ENCODE measurements at regions not wholly inside any gene's neighbourhood (a gene's known extent, or its start where the extent isn't known, plus 50 kb on each side); places are given as distances from the start of the nearest gene placed in this dataset.
"Not testable (repeated sequence)": the region's sequence is repeated elsewhere in the genome, so short reads cannot be mapped to it uniquely, and the experiment has no call there.

- not testable (repeated sequence) for DNase-seq
Measured at GRCh38 chr2:128679680-128680079, 361.0 kb upstream of the HS6ST1 start.

DNA sequence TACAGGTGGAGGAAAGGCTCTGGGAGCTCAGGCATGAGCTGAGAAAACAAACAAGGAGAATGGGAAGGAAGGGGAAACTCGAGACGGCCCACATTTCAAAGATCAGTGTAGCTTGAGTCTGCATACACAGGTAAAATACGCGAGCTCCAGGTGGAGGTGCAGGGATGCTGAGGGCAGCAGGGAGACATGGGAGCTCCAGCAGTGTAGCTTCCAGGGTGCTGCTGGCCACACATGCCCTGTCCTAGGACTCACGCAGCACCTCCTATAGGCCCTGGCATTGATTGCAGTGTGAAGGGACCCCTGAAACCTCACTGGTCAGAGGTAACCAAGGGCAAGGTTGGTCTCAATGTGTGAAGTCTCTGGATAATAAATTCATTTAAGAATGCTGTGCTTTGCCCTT, 362.8 kb upstream of the HS6ST1 start:
- DNase-seq: no peak

GRCh38 chr2:128682266-128682665, 363.6 kb upstream of the HS6ST1 start:
- no peak for DNase-seq

DNA sequence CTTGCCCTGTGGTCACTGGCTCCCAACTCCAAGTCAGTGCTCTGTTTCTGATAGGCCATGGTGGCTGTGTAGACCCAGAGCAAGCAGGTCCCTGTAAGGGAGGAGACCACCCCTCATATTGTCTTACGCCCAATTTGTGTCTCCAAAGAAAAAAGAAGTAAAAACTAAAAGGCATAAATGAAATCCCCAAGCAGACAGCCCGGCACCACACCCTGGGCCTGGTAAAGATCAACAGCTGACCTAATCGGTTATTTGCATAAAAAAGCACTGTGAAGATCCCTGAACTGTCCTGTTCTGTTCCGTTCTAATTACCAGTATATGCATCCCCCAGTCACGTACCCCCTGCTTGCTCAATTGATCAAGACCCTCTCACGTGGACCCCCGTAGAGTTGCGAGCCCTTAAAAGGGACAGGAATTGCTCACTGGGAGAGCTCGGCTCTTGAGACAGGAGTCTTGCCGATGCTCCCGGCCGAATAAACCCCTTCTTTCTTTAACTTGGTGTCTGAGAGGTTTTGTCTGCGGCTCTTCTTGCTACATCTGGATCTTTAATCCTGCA, 364.1 kb upstream of the HS6ST1 start:
- DNase-seq: no peak

- DNase-seq: no peak
Measured at GRCh38 chr2:128684523-128684922, 365.9 kb upstream of the HS6ST1 start.

- no peak for DNase-seq
Measured at GRCh38 chr2:128685841-128686496, 367.3 kb upstream of the HS6ST1 start.

DNA sequence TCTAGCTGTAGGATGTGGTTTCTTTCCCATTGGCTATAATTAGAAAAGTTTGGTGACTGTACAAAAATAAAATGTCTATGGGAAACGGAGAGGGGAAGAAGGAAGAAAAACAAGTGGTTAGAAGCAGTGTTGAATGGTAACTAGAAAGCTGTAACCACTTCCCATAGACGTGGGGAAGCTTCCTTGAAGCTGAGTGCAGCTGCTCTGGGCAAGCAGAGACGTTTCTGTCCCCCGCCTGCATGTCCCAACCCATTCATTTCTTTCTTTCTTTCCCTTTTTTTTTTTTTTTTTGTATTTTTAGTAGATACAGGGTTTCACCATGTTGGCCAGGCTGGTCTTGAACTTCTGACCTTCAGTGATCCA, 367.8 kb upstream of the HS6ST1 start:
- no peak for DNase-seq

GRCh38 chr2:128686881-128687555, 368.4 kb upstream of the HS6ST1 start:
- no peak for DNase-seq

DNA sequence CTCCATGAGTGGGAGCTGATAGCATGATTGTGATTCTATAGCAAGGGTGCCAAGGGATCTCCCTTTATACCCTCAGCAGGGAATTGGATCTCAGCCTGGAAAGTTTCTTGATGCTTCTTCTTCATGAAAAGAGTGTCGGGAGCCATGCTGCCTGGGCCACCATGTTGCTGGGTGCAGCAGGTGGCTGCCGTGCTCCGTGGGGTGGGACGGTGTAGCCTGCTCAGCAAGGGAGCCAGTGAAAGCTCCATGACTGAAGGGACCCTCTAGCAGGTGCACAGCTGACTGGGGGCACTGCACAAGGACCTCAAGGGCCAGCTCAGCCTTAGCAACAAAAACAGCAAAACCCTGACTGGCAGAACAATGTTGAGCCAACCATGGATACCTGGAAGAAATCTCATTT, 368.9 kb upstream of the HS6ST1 start:
- DNase-seq: no peak

DNA sequence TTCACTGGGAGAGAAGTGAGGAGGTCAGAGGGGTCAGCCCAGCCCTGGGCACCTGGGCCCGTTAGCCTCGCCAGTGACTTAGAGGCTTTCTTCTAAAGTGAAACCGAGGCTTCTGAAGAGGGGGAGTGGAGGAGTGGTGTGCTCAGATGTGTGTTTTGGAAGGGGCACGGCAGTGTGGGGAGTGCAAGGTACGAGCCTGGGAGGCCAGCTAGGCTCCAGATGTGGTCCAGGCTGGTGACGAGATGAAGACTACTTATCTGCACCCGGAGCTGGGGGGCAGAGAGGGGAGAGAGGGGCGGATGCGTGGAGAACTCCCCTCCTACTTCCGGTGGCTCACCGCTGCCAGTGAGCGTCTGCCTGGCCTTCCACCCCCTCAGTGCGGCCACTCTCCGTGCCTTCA, 371.3 kb upstream of the HS6ST1 start:
- DNase-seq: no peak

GRCh38 chr2:128690431-128690830, 371.8 kb upstream of the HS6ST1 start:
- no peak for DNase-seq

GRCh38 chr2:128690869-128691268, 372.2 kb upstream of the HS6ST1 start:
- DNase-seq: no peak

GRCh38 chr2:128691526-128691925, 372.9 kb upstream of the HS6ST1 start:
- DNase-seq: no peak

- no peak for DNase-seq
Measured at GRCh38 chr2:128692895-128693742, 374.5 kb upstream of the HS6ST1 start.

GRCh38 chr2:128693743-128694029, 375.0 kb upstream of the HS6ST1 start:
- DNase-seq: no peak

DNA sequence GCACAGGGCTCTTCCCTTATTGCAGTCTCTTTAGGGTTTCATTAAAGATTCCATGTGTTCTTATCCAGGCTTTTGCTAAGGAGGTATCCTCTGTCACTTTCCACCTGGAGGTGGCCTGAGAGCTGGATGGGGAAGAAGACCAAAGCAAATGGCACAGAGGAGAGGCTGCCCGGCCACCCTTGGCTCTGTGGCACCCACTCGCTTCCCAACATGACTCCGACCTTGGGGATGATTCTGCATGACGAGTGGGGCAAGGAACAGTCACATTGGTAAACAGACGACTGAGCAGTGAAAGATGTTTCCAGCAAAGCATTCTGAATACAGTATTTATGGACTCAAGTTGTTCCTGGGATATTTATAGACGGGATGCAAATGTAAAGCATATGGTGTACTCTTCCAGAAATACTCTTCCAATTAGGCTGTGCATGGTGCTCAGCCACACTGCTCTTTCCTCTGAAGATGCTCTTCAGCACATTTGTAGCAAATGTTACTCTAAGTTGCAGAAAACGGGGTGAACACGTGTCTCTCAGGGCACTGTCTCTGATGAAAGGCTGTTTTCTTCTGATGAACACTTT, 377.1 kb upstream of the HS6ST1 start:
- no peak for DNase-seq

- no peak for DNase-seq
Measured at GRCh38 chr2:128696421-128696820, 377.8 kb upstream of the HS6ST1 start.

DNA sequence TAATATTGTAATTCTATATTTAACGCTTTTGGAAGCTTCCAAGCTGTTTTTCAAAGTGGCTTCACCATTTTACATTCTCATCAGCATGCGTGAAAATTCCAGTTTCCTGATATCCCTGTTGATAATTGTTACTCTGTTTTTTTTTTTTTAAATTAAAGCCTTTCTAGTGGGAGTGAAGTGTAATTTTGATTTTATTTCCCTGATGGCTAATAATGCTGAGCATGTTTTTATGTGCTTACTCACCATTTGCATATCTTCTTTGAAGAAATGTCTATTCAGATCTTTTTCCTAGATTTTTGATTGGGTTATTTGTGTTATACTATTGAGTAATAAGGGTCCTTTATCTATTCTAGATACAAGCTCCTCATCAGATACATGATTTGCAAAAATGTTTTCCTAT, 382.8 kb upstream of the HS6ST1 start:
- DNase-seq: no peak

DNA sequence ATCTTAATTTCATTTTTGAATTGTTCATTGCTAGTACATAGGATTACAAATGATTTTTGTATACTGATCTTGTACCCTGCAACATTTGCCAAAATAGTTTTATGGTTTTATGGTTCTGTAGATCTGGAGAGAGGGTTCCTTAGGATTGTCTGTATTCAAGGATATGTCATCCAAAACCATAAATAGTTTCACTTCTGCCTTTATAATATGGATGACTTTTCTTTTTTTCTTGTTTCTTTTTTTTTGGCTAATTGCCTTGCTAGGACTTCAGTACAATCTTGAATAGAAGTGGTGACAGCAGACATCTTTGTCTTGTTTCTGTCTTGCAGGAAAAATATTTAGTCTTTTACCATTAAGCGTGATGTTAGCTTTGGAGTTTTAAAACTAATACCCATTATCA, 383.9 kb upstream of the HS6ST1 start:
- DNase-seq: no peak

DNA sequence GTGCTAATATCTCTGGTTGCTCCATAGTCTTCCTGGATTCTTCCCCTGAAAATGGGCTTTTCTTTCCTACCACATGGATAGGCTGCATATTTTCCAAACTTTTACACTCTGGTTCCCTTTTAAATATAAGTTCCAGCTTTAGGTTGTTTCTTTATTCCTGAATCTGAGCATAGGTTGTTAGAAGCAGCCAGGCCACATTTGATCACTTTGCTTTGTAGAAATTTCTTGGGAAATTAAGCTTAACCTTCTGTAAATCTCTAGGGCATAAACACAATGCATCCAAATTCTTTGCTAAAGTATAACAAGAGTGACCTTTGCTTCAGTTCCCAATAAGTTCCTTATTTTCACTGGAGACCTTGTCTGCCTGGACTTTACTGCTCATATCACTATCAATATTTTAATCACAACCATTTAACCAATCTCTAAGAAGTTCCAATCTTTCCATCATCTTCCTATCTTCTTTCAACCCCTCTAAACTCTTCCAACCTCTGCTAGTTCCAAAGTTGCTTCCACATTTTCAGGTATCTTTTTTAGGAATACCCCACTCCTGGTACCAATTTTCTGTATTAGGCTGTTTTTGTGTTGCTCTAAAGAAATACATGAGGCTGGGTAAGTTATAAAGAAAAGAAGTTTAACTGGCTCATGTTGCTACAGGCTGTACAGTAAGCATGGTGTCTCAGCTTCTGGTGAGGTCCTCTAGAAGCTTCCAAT, 389.6 kb upstream of the HS6ST1 start:
- DNase-seq: no peak

DNA sequence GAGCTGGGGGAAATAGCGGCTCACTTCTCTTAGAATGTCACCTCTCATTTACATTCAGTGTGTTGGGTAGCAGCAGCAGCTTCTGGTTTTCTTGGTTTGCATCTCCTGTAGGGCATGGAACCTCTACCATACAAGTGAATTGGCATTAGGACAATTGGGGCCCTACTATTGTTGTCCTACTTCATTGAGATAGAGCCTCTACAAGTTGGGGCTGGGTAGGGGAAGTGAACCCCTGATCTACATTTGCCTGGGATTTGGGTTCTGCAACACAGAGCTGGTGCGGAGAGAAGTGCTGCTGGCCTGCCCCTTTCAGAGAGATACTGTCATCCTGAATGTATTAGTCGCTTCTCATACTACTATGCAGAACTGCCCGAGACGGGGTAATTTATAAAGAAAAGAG, 391.6 kb upstream of the HS6ST1 start:
- DNase-seq: no peak

DNA sequence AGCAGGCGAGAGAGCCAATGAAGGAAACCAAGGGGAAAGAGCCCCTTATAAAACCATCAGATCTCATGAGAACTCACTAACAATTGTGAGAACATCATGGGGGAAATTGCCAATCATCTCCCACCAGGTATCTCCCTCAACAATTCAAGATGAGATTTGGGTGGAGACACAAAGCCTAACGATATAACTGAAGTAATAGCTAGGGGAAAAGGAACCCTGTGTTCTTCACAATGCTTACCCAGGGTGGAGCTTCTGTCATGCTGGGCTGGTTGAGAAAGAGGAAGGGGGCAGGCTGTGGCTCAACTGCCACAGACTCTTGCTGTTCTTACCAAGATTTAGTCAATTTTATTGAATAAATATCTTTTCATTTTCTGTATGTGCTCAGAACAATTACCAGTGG, 392.1 kb upstream of the HS6ST1 start:
- no peak for DNase-seq

DNA sequence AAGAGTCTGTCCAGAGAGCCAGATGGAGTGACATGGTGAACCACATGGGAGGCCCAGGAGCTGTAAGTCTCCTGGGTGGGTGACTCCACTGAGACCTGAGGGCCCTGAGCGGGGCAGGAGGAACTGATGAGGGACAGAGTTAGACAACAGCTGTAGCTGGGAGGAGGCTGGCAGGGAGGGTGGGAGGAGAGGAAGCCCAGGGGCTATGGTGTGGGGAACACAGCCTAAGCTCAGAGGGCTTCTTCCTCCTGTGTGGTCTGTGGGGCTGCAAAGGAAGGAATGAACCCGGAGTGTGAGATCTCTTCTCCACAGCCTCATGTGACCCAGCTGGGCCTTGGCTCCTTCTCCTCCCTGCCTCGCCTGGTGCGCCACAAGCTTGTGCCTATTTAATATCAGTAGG, 395.6 kb upstream of the HS6ST1 start:
- DNase-seq: no peak

Measured in DMS153 (cell line).